Panc1 (cell line): ENCODE measurements at regions not wholly inside any gene's neighbourhood (a gene's known extent, or its start where the extent isn't known, plus 50 kb on each side); places are given as distances from the start of the nearest gene placed in this dataset.

Experiments
- ATAC-seq: fragments of 200-7000 bp; cut with Tn5 transposase; 2 replicates; pipeline ENCODE4 v1.9.1; 2020; ENCODE audit warnings: mild to moderate bottlenecking, moderate library complexity
- BruUV-seq: library from RNA; stranded (reverse); fragments of 400-500 nt; replicated peaks from 2 replicates; lab custom pipeline; 2021; lab: Mats Ljungman, UMichigan
- CTCF ChIA-PET: fragments of 300-600 bp; sonication (Branson Sonifier 250); formaldehyde crosslinking; loops from one replicate; lab custom pipeline; 2022; ENCODE audit warnings: antibody characterized with exemption; lab: Charles Lee
- POLR2A ChIA-PET: fragments of 300-600 bp; sonication (Branson Sonifier 250); formaldehyde crosslinking; loops from one replicate; lab custom pipeline; 2022; ENCODE audit warnings: antibody characterized with exemption; lab: Charles Lee
- DNase-seq: peaks from one replicate; pipeline ENCODE4 v3.0.0-alpha.2; 2010; ENCODE audit warnings: low read depth, low spot score
- H3K27ac ChIP-seq: 2 replicates; pipeline ENCODE4 v1.5.1; 2011; ENCODE audit warnings: mild to moderate bottlenecking, low read length, inconsistent platforms
- H3K27me3 ChIP-seq: fragments of 200-500 bp; sonication (Bioruptor generic); 2 replicates; pipeline ENCODE4 v1.6.0; 2014; ENCODE audit warnings: low read length, inconsistent platforms; ENCODE audit not compliant: control insufficient read depth, insufficient read depth
- H3K36me3 ChIP-seq: fragments of 200-500 bp; sonication (Bioruptor generic); 2 replicates; pipeline ENCODE4 v1.5.1; 2014; ENCODE audit warnings: inconsistent platforms, mild to moderate bottlenecking, low read length, moderate library complexity; ENCODE audit not compliant: control insufficient read depth, insufficient read depth
- H3K4me1 ChIP-seq: 2 replicates; pipeline ENCODE4 v1.5.1; 2011; ENCODE audit warnings: inconsistent platforms, mild to moderate bottlenecking, low read length, moderate library complexity; ENCODE audit not compliant: control insufficient read depth, insufficient read depth
- H3K4me3 ChIP-seq, 2 experiments: 2 replicates each; pipeline ENCODE4 v1.5.1; 2011 to 2012; ENCODE audit warnings: low read depth in 2 of 2, low read length in 2 of 2, mild to moderate bottlenecking in 2 of 2, inconsistent platforms in 1 of 2, moderate library complexity in 1 of 2
- H3K9me3 ChIP-seq: fragments of 200-500 bp; sonication (Bioruptor generic); 2 replicates; pipeline ENCODE4 v1.5.1; 2014; ENCODE audit warnings: low read depth, mild to moderate bottlenecking, inconsistent platforms, low read length, moderate library complexity; ENCODE audit not compliant: control insufficient read depth, insufficient read depth
- CTCF ChIP-seq: fragments of 450-650 bp; IDR thresholded peaks from 2 replicates; pipeline ENCODE4 v1.5.1; 2017; ENCODE audit warnings: mild to moderate bottlenecking
- POLR2AphosphoS5 ChIP-seq: IDR thresholded peaks from 2 replicates; pipeline ENCODE4 v1.6.1; 2012; ENCODE audit warnings: mild to moderate bottlenecking, low read depth, low read length, moderate library complexity
- REST ChIP-seq, 2 experiments: IDR thresholded peaks; 2 replicates each; pipeline ENCODE4 v1.6.1; 2011 to 2012; ENCODE audit warnings: low read depth in 2 of 2, control low read depth in 1 of 2, low read length in 1 of 2, mild to moderate bottlenecking in 1 of 2, moderate library complexity in 1 of 2; ENCODE audit not compliant: insufficient read depth in 1 of 2
- SIN3A ChIP-seq: IDR thresholded peaks from 2 replicates; pipeline ENCODE4 v1.6.1; 2012; ENCODE audit warnings: low read depth, mild to moderate bottlenecking, low read length, moderate library complexity, borderline replicate concordance; ENCODE audit not compliant: insufficient read depth
- TCF7L2 ChIP-seq: IDR thresholded peaks from 2 replicates; pipeline ENCODE4 v1.6.1; 2011; ENCODE audit warnings: mild to moderate bottlenecking, low read depth, low read length, inconsistent platforms
- in situ Hi-C: cut with HindIII; loops from 2 replicates; pipeline ENCODE4 v1.10.0; 2016; ENCODE audit warnings: low sequenced_read_pairs, low pct_unique_long_range_greater_than_20kb
- intact Hi-C: fragments of 100-400 bp; cut with micrococcal nuclease; formaldehyde crosslinking; loops from one replicate; pipeline ENCODE4 v1.10.0; 2022; ENCODE audit not compliant: unreplicated experiment

- TF ChIP-seq TCF7L2 = no peak
- TF ChIP-seq POLR2AphosphoS5 = no peak
- TF ChIP-seq SIN3A = no peak
- no peak for TF ChIP-seq CTCF
- TF ChIP-seq REST (IDR thresholded peaks at IDR 0.05; ENCODE audit: insufficient read depth in 1 of 2, low read depth in 2 of 2, low read length in 1 of 2) = no peak
- no peaks in the 10 kb centered on the region for H3K36me3 ChIP-seq
- H3K9me3 ChIP-seq = no peaks in the 10 kb centered on the region
- ChIA-PET POLR2A (no interaction called here), CTCF (no interaction called here)
- no peaks in the 10 kb centered on the region for H3K4me1 ChIP-seq
- in situ Hi-C loops = no loop called here
- no TSS peak for BruUV-seq
- H3K27me3 ChIP-seq = no peaks in the 10 kb centered on the region
- no peak overlapping the region for H3K4me3 ChIP-seq
- DNase-seq (no peak), ATAC-seq (no peak)
- intact Hi-C loops = no loop called here
- no peak overlapping the region for H3K27ac ChIP-seq
Observed at GRCh38 chr9:22214021-22214420, 204.9 kb upstream of the CDKN2B start.

GRCh38 chr9:22214497-22215031, 205.5 kb upstream of the CDKN2B start:
- Histone ChIP-seq H3K4me3 (no peak overlapping the region), H3K9me3 (no peaks in the 10 kb centered on the region), H3K36me3 (no peaks in the 10 kb centered on the region), H3K27ac (no peak overlapping the region), H3K4me1 (no peaks in the 10 kb centered on the region), H3K27me3 (no peaks in the 10 kb centered on the region)
- ChIA-PET CTCF (no interaction called here), POLR2A (no interaction called here)
- ATAC-seq (no peak), DNase-seq (no peak)
- in situ Hi-C loops (no loop called here), intact Hi-C loops (no loop called here)
- BruUV-seq = no TSS peak
- TF ChIP-seq TCF7L2 = no peak
- TF ChIP-seq CTCF = no peak
- TF ChIP-seq POLR2AphosphoS5 = no peak
- no peak for TF ChIP-seq REST (IDR thresholded peaks at IDR 0.05; ENCODE audit: insufficient read depth in 1 of 2, low read depth in 2 of 2, low read length in 1 of 2)
- no peak for TF ChIP-seq SIN3A
